HG02970 (cell line): ENCODE measurements at regions not wholly inside any gene's neighbourhood (a gene's known extent, or its start where the extent isn't known, plus 50 kb on each side); places are given as distances from the start of the nearest gene placed in this dataset.

Experiments
- ATAC-seq: cut with Tn5 transposase; IDR thresholded peaks from one replicate; pipeline ENCODE4 v1.9.1; 2021; ENCODE audit warnings: mild to moderate bottlenecking, moderate library complexity, moderate number of reproducible peaks; ENCODE audit not compliant: unreplicated experiment, low FRiP score

- no peak for ATAC-seq
Observed at GRCh38 chr10:3887885-3888476, 103.0 kb upstream of the KLF6 start.

- no peak for ATAC-seq
Observed at GRCh38 chr10:3887404-3887803, 102.4 kb upstream of the KLF6 start.

GRCh38 chr10:3886641-3887251, 101.7 kb upstream of the KLF6 start:
- no peak for ATAC-seq

GRCh38 chr10:3886191-3886590, 101.2 kb upstream of the KLF6 start:
- ATAC-seq, result no peak

GRCh38 chr10:3882855-3883254, 97.8 kb upstream of the KLF6 start:
- no peak for ATAC-seq

GRCh38 chr10:3881622-3882021, 96.6 kb upstream of the KLF6 start:
- ATAC-seq, result no peak

- no peak for ATAC-seq
Observed at GRCh38 chr10:3879073-3879472, 94.1 kb upstream of the KLF6 start.

GRCh38 chr10:3877211-3878000, 92.4 kb upstream of the KLF6 start:
- no peak for ATAC-seq

GRCh38 chr10:3876350-3876962, 91.4 kb upstream of the KLF6 start:
- no peak for ATAC-seq

GRCh38 chr10:3875842-3876235, 90.8 kb upstream of the KLF6 start:
- ATAC-seq, result no peak

GRCh38 chr10:3874990-3875841, 90.2 kb upstream of the KLF6 start:
- peak; percentile 54 for ATAC-seq

GRCh38 chr10:3874610-3874989, 89.6 kb upstream of the KLF6 start:
- ATAC-seq, result peak; percentile 0

GRCh38 chr10:3873728-3874461, 88.9 kb upstream of the KLF6 start:
- ATAC-seq, result peak; percentile 63

- ATAC-seq, result no peak
Observed at GRCh38 chr10:3872712-3873329, 87.8 kb upstream of the KLF6 start.

GRCh38 chr10:3871424-3871996, 86.5 kb upstream of the KLF6 start:
- ATAC-seq, result no peak

- no peak for ATAC-seq
Observed at GRCh38 chr10:3869036-3869435, 84.0 kb upstream of the KLF6 start.

GRCh38 chr10:3868271-3868664, 83.3 kb upstream of the KLF6 start:
- ATAC-seq, result no peak

GRCh38 chr10:3867454-3868270, 82.7 kb upstream of the KLF6 start:
- ATAC-seq, result no peak
